ENCODE measurements at regions not wholly inside any gene's neighbourhood (a gene's known extent, or its start where the extent isn't known, plus 50 kb on each side); places are given as distances from the start of the nearest gene placed in this dataset.
"Not testable (repeated sequence)": the region's sequence is repeated elsewhere in the genome, so short reads cannot be mapped to it uniquely, and the experiment has no call there.

- H3K4me3 ChIP-seq = no peak overlapping the region
- H3K9me3 ChIP-seq = no peaks in the 10 kb centered on the region
- no peaks in the 10 kb centered on the region for H3K27me3 ChIP-seq (replicated peaks; ENCODE audit: insufficient read depth)
- ATAC-seq (ENCODE audit: insufficient number of reproducible peaks, low FRiP score, low read depth) (no peak), DNase-seq (ENCODE audit: low spot score) (no peak)
- TF ChIP-seq CTCF (IDR thresholded peaks at IDR 0.05) = no peak
- no peaks in the 10 kb centered on the region for H3K36me3 ChIP-seq
- no peak overlapping the region for H3K27ac ChIP-seq
- H3K4me1 ChIP-seq (ENCODE audit: control insufficient read depth in 1 of 2, low read depth in 2 of 2) = no peaks in the 10 kb centered on the region
These were observed 536.5 kb downstream of the TMEM135 start for GRCh38 chr11:87574193-87574592.

- TF ChIP-seq CTCF (IDR thresholded peaks at IDR 0.05) = no peak
- no peak overlapping the region for H3K27ac ChIP-seq
- ATAC-seq (ENCODE audit: insufficient number of reproducible peaks, low FRiP score, low read depth) = no peak
- no peaks in the 10 kb centered on the region for H3K36me3 ChIP-seq
- no peaks in the 10 kb centered on the region for H3K4me1 ChIP-seq (ENCODE audit: control insufficient read depth in 1 of 2, low read depth in 2 of 2)
- DNase-seq (ENCODE audit: low spot score) = no peak
- H3K9me3 ChIP-seq = no peaks in the 10 kb centered on the region
- H3K27me3 ChIP-seq (replicated peaks; ENCODE audit: insufficient read depth) = no peaks in the 10 kb centered on the region
- H3K4me3 ChIP-seq = no peak overlapping the region
These were observed 536.0 kb downstream of the TMEM135 start for GRCh38 chr11:87573708-87574107.

GRCh38 chr11:87572881-87573280, 535.1 kb downstream of the TMEM135 start:
- no peak overlapping the region for H3K4me3 ChIP-seq
- TF ChIP-seq CTCF (IDR thresholded peaks at IDR 0.05) = no peak
- no peaks in the 10 kb centered on the region for H3K9me3 ChIP-seq
- no peak for DNase-seq (ENCODE audit: low spot score)
- H3K27ac ChIP-seq = no peak overlapping the region
- no peaks in the 10 kb centered on the region for H3K36me3 ChIP-seq
- no peak for ATAC-seq (ENCODE audit: insufficient number of reproducible peaks, low FRiP score, low read depth)
- H3K27me3 ChIP-seq (replicated peaks; ENCODE audit: insufficient read depth) = no peaks in the 10 kb centered on the region
- H3K4me1 ChIP-seq (ENCODE audit: control insufficient read depth in 1 of 2, low read depth in 2 of 2) = no peaks in the 10 kb centered on the region

GRCh38 chr11:87560352-87560751, 522.6 kb downstream of the TMEM135 start:
- Histone ChIP-seq H3K4me1 (ENCODE audit: control insufficient read depth in 1 of 2, low read depth in 2 of 2) (no peaks in the 10 kb centered on the region), H3K4me3 (no peak overlapping the region), H3K27ac (no peak overlapping the region), H3K9me3 (no peaks in the 10 kb centered on the region), H3K27me3 (replicated peaks; ENCODE audit: insufficient read depth) (no peaks in the 10 kb centered on the region), H3K36me3 (no peaks in the 10 kb centered on the region)
- no peak for DNase-seq (ENCODE audit: low spot score)
- TF ChIP-seq CTCF (IDR thresholded peaks at IDR 0.05) = no peak
- no peak for ATAC-seq (ENCODE audit: insufficient number of reproducible peaks, low FRiP score, low read depth)

- not testable (repeated sequence) for H3K4me3 ChIP-seq; H3K27me3 ChIP-seq (replicated peaks; ENCODE audit: insufficient read depth); H3K4me1 ChIP-seq (ENCODE audit: control insufficient read depth in 1 of 2, low read depth in 2 of 2); ATAC-seq (ENCODE audit: insufficient number of reproducible peaks, low FRiP score, low read depth); H3K36me3 ChIP-seq; H3K27ac ChIP-seq; DNase-seq (ENCODE audit: low spot score); H3K9me3 ChIP-seq
These were observed 522.1 kb downstream of the TMEM135 start for GRCh38 chr11:87559852-87560251.

GRCh38 chr11:87555101-87555500, 517.4 kb downstream of the TMEM135 start:
- Histone ChIP-seq H3K27ac (no peak overlapping the region), H3K4me3 (no peak overlapping the region), H3K27me3 (replicated peaks; ENCODE audit: insufficient read depth) (no peaks in the 10 kb centered on the region), H3K4me1 (ENCODE audit: control insufficient read depth in 1 of 2, low read depth in 2 of 2) (no peaks in the 10 kb centered on the region), H3K9me3 (no peaks in the 10 kb centered on the region), H3K36me3 (no peaks in the 10 kb centered on the region)
- TF ChIP-seq CTCF (IDR thresholded peaks at IDR 0.05) = no peak
- DNase-seq (ENCODE audit: low spot score) (no peak), ATAC-seq (ENCODE audit: insufficient number of reproducible peaks, low FRiP score, low read depth) (no peak)
